IPS-NIHi7 (cell line): ENCODE measurements at regions not wholly inside any gene's neighbourhood (a gene's known extent, or its start where the extent isn't known, plus 50 kb on each side); places are given as distances from the start of the nearest gene placed in this dataset.
"Not testable (repeated sequence)": the region's sequence is repeated elsewhere in the genome, so short reads cannot be mapped to it uniquely, and the experiment has no call there.

Source experiments
- DNase-seq: peaks from one replicate; pipeline ENCODE4 v3.0.0; 2012; ENCODE audit warnings: mixed read lengths; ENCODE audit errors: extremely low spot score

- DNase-seq = no peak
Measured at GRCh38 chr16:26594666-26595065, 472.1 kb upstream of the C16orf82 start.

DNA sequence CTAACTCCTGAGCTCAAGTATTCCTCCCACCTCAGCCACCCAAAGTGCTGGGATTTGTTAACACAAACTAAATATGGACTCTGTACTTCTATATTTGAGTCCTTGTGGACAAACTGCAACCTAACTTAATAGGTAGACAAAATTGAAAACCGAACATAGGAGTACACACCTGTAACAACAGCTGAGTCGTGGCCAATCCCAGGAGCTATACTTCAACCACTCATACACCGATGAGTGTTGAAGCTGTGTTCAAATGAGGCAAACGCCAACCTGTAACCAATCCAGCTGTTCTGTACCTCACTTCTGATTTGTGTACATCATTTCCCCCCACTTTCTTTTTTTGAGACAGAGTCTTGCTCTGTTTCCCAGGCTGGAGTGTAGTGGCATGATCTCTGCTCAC lies 471.5 kb upstream of the C16orf82 start:
- no peak for DNase-seq

GRCh38 chr16:26596033-26596432 lies 470.7 kb upstream of the C16orf82 start:
- not testable (repeated sequence) for DNase-seq

- no peak for DNase-seq
Measured at GRCh38 chr16:26598061-26598460, 468.7 kb upstream of the C16orf82 start.

GRCh38 chr16:26598998-26599784 lies 467.5 kb upstream of the C16orf82 start:
- no peak for DNase-seq

- no peak for DNase-seq
Measured at GRCh38 chr16:26599785-26600104, 467.0 kb upstream of the C16orf82 start.

DNA sequence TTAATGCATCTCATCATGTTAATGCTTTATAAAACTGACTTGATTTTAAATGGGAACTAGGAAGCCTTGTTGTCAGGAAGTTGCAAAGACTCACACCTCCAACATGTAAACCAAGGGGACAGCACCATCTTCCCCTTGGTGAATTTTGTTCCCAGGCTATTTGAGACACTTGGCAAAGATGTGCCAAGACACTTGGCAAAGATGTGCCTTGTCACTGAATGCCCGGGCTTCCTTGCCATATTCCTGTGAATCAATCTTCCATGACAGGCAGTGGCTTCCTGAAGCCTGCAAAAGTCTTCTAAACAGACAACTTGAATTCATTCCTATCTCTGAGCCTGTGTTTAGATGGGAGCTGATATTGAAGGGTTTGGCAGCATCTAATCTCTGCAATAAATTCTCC lies 465.4 kb upstream of the C16orf82 start:
- no peak for DNase-seq

DNA sequence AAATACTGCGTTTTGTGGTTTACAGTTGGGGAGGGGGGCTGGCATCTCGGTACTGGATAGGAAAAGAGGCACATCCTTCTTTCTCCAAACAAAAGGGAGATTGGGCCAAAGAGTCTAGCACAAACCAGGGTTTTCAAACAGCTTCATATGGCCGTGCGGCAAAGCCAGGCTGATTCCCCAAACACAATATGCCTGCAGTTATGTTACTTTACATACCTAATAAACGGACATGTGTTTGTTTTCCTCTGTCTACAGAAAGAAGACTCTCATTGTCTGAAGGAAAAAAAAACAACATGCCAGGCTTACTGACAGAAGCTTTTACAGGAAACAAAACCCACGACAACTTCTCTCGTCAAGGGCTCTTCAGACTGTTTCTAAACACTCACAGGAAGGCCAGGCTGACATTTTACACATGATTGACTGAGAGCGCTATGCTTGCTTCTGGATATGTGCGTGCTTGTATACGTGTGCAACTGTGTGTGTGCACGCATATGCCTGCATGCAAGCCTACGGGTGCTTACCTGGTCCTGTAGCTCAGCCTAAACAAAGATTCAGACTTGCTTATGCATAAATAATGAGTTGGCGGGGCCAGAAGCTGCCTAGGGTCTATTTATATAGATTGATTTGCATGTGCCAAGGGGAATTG lies 461.0 kb upstream of the C16orf82 start:
- no peak for DNase-seq

- DNase-seq = no peak
Measured at GRCh38 chr16:26606381-26607150, 460.2 kb upstream of the C16orf82 start.

DNA sequence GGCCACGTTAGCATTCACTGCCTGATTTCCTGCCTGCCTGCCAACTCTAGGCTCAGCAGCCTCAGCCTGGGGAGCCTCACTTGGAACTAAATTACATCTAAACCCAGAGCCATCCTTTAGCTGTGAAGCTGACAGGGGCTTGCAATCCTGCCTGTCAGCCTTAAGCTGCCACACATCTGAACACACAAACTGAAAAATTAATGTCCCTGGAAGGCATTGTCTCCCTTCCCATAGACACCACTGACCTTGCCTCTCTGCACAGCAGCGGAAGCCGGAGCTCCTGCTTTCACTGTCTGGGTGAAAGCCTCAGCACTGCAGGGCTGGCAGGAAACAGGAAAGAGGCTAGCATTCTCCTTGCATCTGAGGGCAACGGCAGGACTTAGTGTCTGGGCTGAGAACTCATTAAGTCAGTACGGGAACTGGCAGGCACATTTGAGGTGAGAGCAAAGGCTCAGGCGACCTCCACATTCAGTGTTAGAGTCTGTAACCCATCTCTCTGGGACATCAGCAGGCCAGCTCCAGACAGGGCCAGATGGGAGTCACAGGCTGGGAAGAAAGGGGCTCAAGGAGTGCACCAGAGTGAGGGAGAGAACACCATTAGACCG lies 452.4 kb upstream of the C16orf82 start:
- no peak for DNase-seq

DNA sequence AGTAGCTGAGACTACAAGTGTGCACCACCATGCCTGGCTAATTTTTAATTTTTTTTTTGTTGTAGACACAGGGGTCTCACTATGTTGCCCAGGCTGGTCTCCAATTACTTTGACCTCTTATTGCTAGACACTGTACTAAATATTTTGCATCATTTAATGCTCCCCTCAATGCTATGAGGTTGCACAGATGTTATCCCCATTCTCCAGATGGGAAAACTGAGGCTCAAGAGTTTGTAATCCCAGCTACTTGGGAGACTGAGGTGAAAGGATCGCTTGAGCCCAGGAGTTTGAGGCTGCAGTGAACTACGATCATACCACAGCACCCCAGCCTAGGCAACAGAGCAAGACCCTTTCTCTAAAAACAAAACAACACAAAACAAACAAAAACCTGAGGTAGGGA lies 443.3 kb upstream of the C16orf82 start:
- DNase-seq = no peak

DNA sequence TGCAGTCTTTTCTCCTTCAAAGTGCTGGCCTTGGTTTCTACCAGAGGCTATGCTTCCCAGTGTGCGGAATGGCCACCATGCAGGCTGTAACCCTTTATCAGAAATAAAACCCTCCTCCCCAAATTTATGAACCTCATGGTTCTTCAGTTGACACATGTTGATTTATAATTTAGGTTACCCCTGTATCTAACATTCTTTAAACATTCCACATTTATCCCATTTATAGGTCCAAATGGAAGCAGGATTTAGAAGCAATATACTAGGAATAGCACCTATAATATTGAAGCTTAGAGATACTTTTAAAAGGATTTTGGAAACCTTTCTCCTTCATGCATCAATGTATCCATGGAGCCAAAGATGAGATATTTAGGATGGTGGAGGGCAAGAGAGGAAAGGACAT lies 438.8 kb upstream of the C16orf82 start:
- DNase-seq = no peak

DNA sequence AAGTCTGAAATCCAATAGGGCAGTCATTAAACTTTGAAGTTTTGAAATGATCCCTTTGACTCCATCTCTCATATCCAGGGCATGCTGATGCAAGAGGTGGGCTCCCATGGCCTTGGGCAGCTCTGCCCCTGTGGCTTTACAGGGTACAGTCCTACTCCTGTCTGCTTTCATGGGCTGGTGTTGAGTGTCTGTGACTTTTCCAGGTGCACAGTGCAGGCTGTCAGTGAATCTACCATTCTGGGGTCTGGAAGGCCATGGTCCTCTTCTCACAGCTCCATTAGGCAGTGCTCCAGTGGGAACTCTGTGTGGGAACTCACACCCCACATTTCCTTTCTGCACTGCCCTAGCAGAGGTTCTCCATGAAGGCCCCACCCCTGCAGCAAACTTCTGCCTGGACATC lies 435.4 kb upstream of the C16orf82 start:
- not testable (repeated sequence) for DNase-seq

- no peak for DNase-seq
Measured at GRCh38 chr16:26642047-26642664, 424.6 kb upstream of the C16orf82 start.

- no peak for DNase-seq
Measured at GRCh38 chr16:26643519-26643918, 423.2 kb upstream of the C16orf82 start.

GRCh38 chr16:26644912-26645543 lies 421.7 kb upstream of the C16orf82 start:
- no peak for DNase-seq

- DNase-seq = peak; percentile 59
Measured at GRCh38 chr16:26645614-26646013, 421.1 kb upstream of the C16orf82 start.

DNA sequence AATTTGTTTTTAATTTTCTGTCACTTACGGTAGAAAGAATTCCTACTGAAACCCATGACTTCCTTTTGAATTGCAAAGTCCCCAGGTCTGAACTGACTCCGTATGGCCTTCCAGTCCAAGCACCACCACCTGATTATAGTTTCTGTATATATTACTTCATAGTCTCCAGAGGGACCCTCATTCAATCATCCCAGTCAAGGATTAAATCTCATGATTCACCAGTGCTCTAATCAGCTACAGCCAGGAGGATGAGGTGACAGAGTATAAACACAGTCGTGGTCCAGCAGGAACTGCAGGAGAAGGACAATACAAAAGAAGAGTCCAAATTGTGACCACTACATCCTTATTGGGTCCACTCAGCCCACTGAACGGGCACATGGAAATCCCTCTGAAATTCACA lies 418.9 kb upstream of the C16orf82 start:
- no peak for DNase-seq

DNA sequence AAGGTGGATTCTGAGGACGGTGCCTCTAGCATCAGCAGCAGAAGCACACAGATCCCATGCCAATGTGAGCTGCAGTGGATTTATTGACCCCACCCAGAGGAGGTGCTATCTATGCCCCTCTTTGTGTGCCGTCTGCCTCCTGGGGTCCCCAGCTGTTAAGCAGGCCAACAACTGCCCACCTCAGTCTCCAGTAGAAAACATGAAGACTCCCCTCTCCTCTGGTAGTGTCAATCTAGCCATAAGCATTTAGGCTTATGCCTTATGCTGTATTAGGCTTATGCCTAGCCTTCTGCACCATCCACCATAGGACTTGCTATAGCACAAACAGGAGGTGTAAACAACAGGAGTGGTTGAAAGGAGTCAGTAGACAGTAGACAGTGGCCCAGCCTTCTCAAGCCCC lies 417.9 kb upstream of the C16orf82 start:
- DNase-seq = no peak

DNA sequence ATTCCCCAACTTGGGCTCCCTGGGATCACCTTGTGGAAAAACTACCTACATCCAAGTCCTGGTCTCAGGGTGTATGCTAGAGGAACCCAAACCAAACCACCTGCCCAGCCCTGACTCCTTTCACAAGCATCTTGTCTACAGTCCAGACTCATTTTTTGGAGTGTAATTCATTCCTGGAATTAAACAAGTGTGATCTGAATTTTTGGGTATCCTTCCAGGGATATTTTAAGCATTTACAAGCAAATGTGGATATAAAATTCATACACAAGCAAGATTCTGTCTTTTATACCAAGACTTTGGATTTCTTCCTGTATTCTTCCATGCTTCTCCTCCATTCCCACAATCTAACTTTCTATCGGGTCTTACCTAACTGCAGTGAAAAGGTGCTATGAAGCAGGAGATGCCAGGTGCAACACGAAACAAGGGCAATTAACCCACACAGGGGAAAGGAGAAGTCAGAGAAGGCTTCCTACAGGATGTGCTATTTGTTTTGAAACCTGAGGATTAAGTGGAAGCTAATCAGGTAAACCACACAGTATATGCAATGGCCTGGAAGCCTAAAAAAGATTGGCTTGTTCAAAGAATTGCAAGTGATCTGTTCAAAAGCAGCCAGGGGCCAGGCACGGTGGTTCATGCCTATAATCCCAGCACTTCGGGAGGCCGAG lies 417.2 kb upstream of the C16orf82 start:
- DNase-seq = no peak

DNA sequence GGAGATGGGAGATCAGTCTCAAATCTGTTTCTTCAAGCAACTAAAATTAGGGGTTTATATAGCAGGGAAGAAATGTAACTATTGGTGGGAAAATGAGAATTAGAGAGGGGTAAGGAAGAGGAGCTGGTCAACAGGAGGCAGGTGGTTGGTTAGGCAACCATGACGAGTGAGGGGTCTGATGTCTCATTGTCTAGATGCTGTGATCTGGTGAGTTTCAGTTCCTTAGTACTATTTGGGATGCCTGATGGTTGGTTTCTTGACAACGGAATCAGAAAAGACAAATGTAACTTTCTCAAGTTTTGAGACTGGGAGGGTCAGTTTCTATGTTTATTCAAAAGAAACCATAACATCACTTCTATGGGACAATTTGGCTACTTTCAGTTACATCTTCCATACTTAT lies 415.3 kb upstream of the C16orf82 start:
- DNase-seq = no peak
